Body of pancreas (tissue), 4 donors: ENCODE measurements at regions not wholly inside any gene's neighbourhood (a gene's known extent, or its start where the extent isn't known, plus 50 kb on each side); places are given as distances from the start of the nearest gene placed in this dataset.

Experiments used
- ATAC-seq: fragments of 150-250 bp; one replicate; pipeline ENCODE4 v1.9.1; 2016
- DNase-seq, 4 donors: peaks; one replicate each; pipeline ENCODE4 v3.0.0-alpha.2; 2019
- H3K27ac ChIP-seq, 4 donors: fragments of 200-600 bp; sonication (generic); 1 replicate in 3 of 4; 2 replicates in 1 of 4; pipeline versions ENCODE4 v1.5.1 to v1.6.1; 2016 to 2019; ENCODE audit warnings: mild to moderate bottlenecking in 1 of 4, mixed read lengths in 1 of 4, moderate library complexity in 1 of 4
- H3K27me3 ChIP-seq, 2 donors: fragments of 200-600 bp; sonication (generic); one replicate each; pipeline ENCODE4 v1.6.0; 2016; ENCODE audit warnings: mild to moderate bottlenecking in 1 of 2
- H3K36me3 ChIP-seq, 2 donors: fragments of 200-600 bp; sonication (generic); replicated peaks in 1 of 2; 2 replicates each; pipeline ENCODE4 v1.5.1; 2016; ENCODE audit warnings: low read depth in 2 of 2; ENCODE audit not compliant: insufficient read depth in 1 of 2
- H3K4me1 ChIP-seq: fragments of 200-600 bp; sonication (generic); one replicate; pipeline ENCODE4 v1.6.0; 2016
- H3K4me3 ChIP-seq, 2 donors: fragments of 200-600 bp; sonication (generic); 1 replicate in 1 of 2; 2 replicates in 1 of 2; pipeline ENCODE4 v1.5.1; 2016 to 2019
- H3K9me3 ChIP-seq, 3 donors: fragments of 200-600 bp; sonication (generic); 1 replicate in 2 of 3; 2 replicates in 1 of 3; pipeline ENCODE4 v1.5.1; 2016
- CTCF ChIP-seq, 7 experiments: fragments of 450-650 bp in 4 of 7; fragments of 200-600 bp in 3 of 7; sonication (generic) in 3 of 7; IDR thresholded peaks; one replicate each; pipeline ENCODE4 v1.5.1; 2016 to 2019; ENCODE audit warnings: antibody characterized with exemption in 7 of 7
- POLR2A ChIP-seq, 3 donors: fragments of 450-650 bp; IDR thresholded peaks; one replicate each; pipeline ENCODE4 v1.6.1; 2016; ENCODE audit warnings: antibody characterized with exemption in 3 of 3, mild to moderate bottlenecking in 2 of 3
- WGBS, 2 donors: methylation state at CpG; one replicate each; pipeline ENCODE4 v1.1.5; 2017; 5-methylcytosine and 5-hydroxymethylcytosine counted together
- intact Hi-C: fragments of 100-400 bp; cut with DNase I; formaldehyde crosslinking; loops from one replicate; pipeline ENCODE4 v1.15.1; 2023

GRCh38 chr4:52366191-52366590, 292.9 kb downstream of the USP46 start:
- 83 to 88% methylated on average over 5 of the region's 5 CpGs for WGBS, 2 donors
- H3K4me3 ChIP-seq: no peak overlapping the region
- TF ChIP-seq POLR2A (IDR thresholded peaks at IDR 0.05) (no peak), CTCF (IDR thresholded peaks at IDR 0.05) (no peak)
- no peaks in the 10 kb centered on the region for H3K36me3 ChIP-seq
- H3K27ac ChIP-seq: no peak overlapping the region
- H3K9me3 ChIP-seq: no peaks in the 10 kb centered on the region
- DNase-seq (no peak), ATAC-seq (no peak)
- no peaks in the 10 kb centered on the region for H3K4me1 ChIP-seq
- no peaks in the 10 kb centered on the region for H3K27me3 ChIP-seq
- intact Hi-C loops: no loop called here

GRCh38 chr4:52366621-52367020, 292.5 kb downstream of the USP46 start:
- H3K9me3 ChIP-seq: no peaks in the 10 kb centered on the region
- no peaks in the 10 kb centered on the region for H3K27me3 ChIP-seq
- 56 to 76% methylated on average over 4 of the region's 4 CpGs for WGBS, 2 donors
- no peaks in the 10 kb centered on the region for H3K36me3 ChIP-seq
- H3K4me3 ChIP-seq: no peak overlapping the region
- no peak for DNase-seq
- H3K27ac ChIP-seq: no peak overlapping the region
- intact Hi-C loops: no loop called here
- ATAC-seq: no peak
- no peak for TF ChIP-seq POLR2A (IDR thresholded peaks at IDR 0.05)
- H3K4me1 ChIP-seq: no peaks in the 10 kb centered on the region

GRCh38 chr4:52367282-52367830, 291.7 kb downstream of the USP46 start:
- H3K27me3 ChIP-seq: no peaks in the 10 kb centered on the region
- no peak for TF ChIP-seq CTCF (IDR thresholded peaks at IDR 0.05)
- TF ChIP-seq POLR2A (IDR thresholded peaks at IDR 0.05): no peak
- H3K27ac ChIP-seq: no peak overlapping the region
- ATAC-seq (no peak), DNase-seq (no peak)
- no peak overlapping the region for H3K4me3 ChIP-seq
- H3K36me3 ChIP-seq: no peaks in the 10 kb centered on the region
- WGBS, 2 donors: 64 to 76% methylated on average over 2 of the region's 2 CpGs
- intact Hi-C loops: no loop called here
- no peaks in the 10 kb centered on the region for H3K9me3 ChIP-seq
- no peaks in the 10 kb centered on the region for H3K4me1 ChIP-seq

GRCh38 chr4:52368895-52369294, 290.2 kb downstream of the USP46 start:
- intact Hi-C loops: no loop called here
- Histone ChIP-seq H3K27ac (no peak overlapping the region), H3K9me3 (no peaks in the 10 kb centered on the region), H3K36me3 (no peaks in the 10 kb centered on the region), H3K4me1 (no peaks in the 10 kb centered on the region), H3K4me3 (no peak overlapping the region), H3K27me3 (no peaks in the 10 kb centered on the region)
- 58 to 81% methylated on average over 6 of the region's 6 CpGs for WGBS, 2 donors
- DNase-seq (no peak), ATAC-seq (no peak)
- TF ChIP-seq CTCF (IDR thresholded peaks at IDR 0.05) (no peak), POLR2A (IDR thresholded peaks at IDR 0.05) (no peak)

GRCh38 chr4:52369649-52370048, 289.5 kb downstream of the USP46 start:
- no peak for DNase-seq
- H3K27ac ChIP-seq: no peak overlapping the region
- WGBS, 2 donors: 38 to 39% methylated on average over 1 of the region's 1 CpG
- no peaks in the 10 kb centered on the region for H3K9me3 ChIP-seq
- no peaks in the 10 kb centered on the region for H3K27me3 ChIP-seq
- no peak for ATAC-seq
- no peaks in the 10 kb centered on the region for H3K36me3 ChIP-seq
- no peaks in the 10 kb centered on the region for H3K4me1 ChIP-seq
- intact Hi-C loops: loop anchor here (10.0 kb wide), 1 partner anchor 615 kb away; no protein-coding TSS in a partner anchor
- H3K4me3 ChIP-seq: no peak overlapping the region
- TF ChIP-seq POLR2A (IDR thresholded peaks at IDR 0.05): no peak
- no peak for TF ChIP-seq CTCF (IDR thresholded peaks at IDR 0.05)
